HEK293T (cell line): ENCODE measurements at regions not wholly inside any gene's neighbourhood (a gene's known extent, or its start where the extent isn't known, plus 50 kb on each side); places are given as distances from the start of the nearest gene placed in this dataset.

Experiments used
- BHLHE40 ChIP-seq: fragments of 450-650 bp; IDR thresholded peaks from 2 replicates; pipeline ENCODE4 v1.6.1; 2016; ENCODE audit warnings: mild to moderate bottlenecking, moderate library complexity, borderline replicate concordance
- CTBP1 ChIP-seq: fragments of 450-650 bp; IDR thresholded peaks from 2 replicates; pipeline ENCODE4 v1.6.1; 2016; ENCODE audit warnings: borderline replicate concordance
- ELF4 ChIP-seq: fragments of 450-650 bp; IDR thresholded peaks from 2 replicates; pipeline ENCODE4 v1.6.1; 2017; ENCODE audit warnings: antibody characterized with exemption
- FOXK2 ChIP-seq: fragments of 450-650 bp; IDR thresholded peaks from 2 replicates; pipeline ENCODE4 v1.6.1; 2016; ENCODE audit warnings: mild to moderate bottlenecking
- FOXM1 ChIP-seq: fragments of 450-650 bp; IDR thresholded peaks from 2 replicates; pipeline ENCODE4 v1.6.1; 2017; ENCODE audit warnings: mild to moderate bottlenecking, borderline replicate concordance
- HDGF ChIP-seq: fragments of 450-650 bp; IDR thresholded peaks from 2 replicates; pipeline ENCODE4 v1.6.1; 2017; ENCODE audit warnings: antibody characterized with exemption, borderline replicate concordance
- LEF1 ChIP-seq: fragments of 450-650 bp; IDR thresholded peaks from 2 replicates; pipeline ENCODE4 v1.6.1; 2017; ENCODE audit warnings: mild to moderate bottlenecking, borderline replicate concordance
- NFRKB ChIP-seq: fragments of 450-650 bp; IDR thresholded peaks from 2 replicates; pipeline ENCODE4 v1.6.1; 2016; ENCODE audit warnings: mild to moderate bottlenecking, moderate library complexity
- SP1 ChIP-seq: fragments of 450-650 bp; IDR thresholded peaks from 2 replicates; pipeline ENCODE4 v1.6.1; 2017
- SUZ12 ChIP-seq: fragments of 450-650 bp; IDR thresholded peaks from 2 replicates; pipeline ENCODE4 v1.6.1; 2016; ENCODE audit warnings: mild to moderate bottlenecking
- ZNF384 ChIP-seq: fragments of 450-650 bp; IDR thresholded peaks from 2 replicates; pipeline ENCODE4 v1.6.1; 2016

DNA sequence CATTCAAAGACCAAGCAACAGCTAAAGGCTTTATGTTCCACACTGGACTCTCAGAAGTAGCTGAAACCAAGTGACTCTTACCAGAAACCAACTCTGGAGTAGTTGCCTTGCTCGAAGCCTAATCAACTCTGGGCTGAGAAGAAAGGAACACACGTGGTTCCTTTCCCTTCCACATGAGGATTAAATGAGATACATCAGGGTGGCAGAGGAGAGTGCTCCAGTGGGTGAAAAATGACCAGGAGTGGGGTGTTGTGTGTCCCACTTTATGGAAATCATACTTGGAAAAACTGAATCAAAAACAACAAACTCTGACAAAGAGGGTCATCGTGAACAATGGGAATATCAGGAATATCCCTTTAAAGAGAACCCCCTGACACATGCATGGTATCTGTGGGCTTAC is 234.2 kb upstream of the ASIC2 start:
- TF ChIP-seq ELF4 (no peak), FOXM1 (no peak), SP1 (no peak), HDGF (no peak), CTBP1 (no peak), FOXK2 (no peak), NFRKB (no peak), LEF1 (no peak), BHLHE40 (no peak), SUZ12 (no peak), ZNF384 (no peak)
